Stomach (tissue), 8 donors: ENCODE measurements at regions not wholly inside any gene's neighbourhood (a gene's known extent, or its start where the extent isn't known, plus 50 kb on each side); places are given as distances from the start of the nearest gene placed in this dataset.

Source experiments
- DNase-seq, 2 donors: peaks; one replicate each; pipeline versions ENCODE4 v3.0.0 to v3.0.0-alpha.2; 2013 to 2019
- H3K27ac ChIP-seq, 5 donors: fragments of 200-600 bp in 4 of 5; sonication (generic) in 4 of 5; one replicate each; pipeline ENCODE4 v1.5.1; 2013 to 2019; ENCODE audit warnings: mild to moderate bottlenecking in 1 of 5, moderate library complexity in 1 of 5
- H3K27me3 ChIP-seq, 3 donors: fragments of 200-600 bp; sonication (generic); one replicate each; pipeline ENCODE4 v1.5.1; 2017 to 2019; ENCODE audit warnings: mixed run types in 1 of 3
- H3K36me3 ChIP-seq, 4 donors: fragments of 200-600 bp; sonication (generic); 1 replicate in 3 of 4; 2 replicates in 1 of 4; pipeline ENCODE4 v1.5.1; 2016 to 2019
- H3K4me1 ChIP-seq, 4 donors: fragments of 200-600 bp; sonication (generic); one replicate each; pipeline ENCODE4 v1.5.1; 2016 to 2019
- H3K4me3 ChIP-seq, 4 donors: fragments of 200-600 bp; sonication (generic) in 3 of 4; one replicate each; pipeline ENCODE4 v1.5.1; 2016 to 2019; ENCODE audit warnings: mild to moderate bottlenecking in 1 of 4
- H3K9me3 ChIP-seq, 4 donors: fragments of 200-600 bp; sonication (generic); one replicate each; pipeline ENCODE4 v1.5.1; 2016 to 2019
- CTCF ChIP-seq, 7 experiments: fragments of 450-650 bp in 4 of 7; fragments of 200-600 bp in 3 of 7; sonication (generic) in 3 of 7; IDR thresholded peaks; one replicate each; pipeline ENCODE4 v1.5.1; 2016 to 2019; ENCODE audit warnings: antibody characterized with exemption in 7 of 7, control low read depth in 2 of 7, mild to moderate bottlenecking in 1 of 7
- EP300 ChIP-seq: sonication (generic); formaldehyde crosslinking; IDR thresholded peaks from one replicate; pipeline ENCODE4 v1.6.1; 2017; ENCODE audit warnings: antibody characterized with exemption
- POLR2A ChIP-seq, 4 donors: fragments of 450-650 bp; IDR thresholded peaks; one replicate each; pipeline ENCODE4 v1.6.1; 2016; ENCODE audit warnings: antibody characterized with exemption in 4 of 4, control low read depth in 2 of 4, mild to moderate bottlenecking in 1 of 4, moderate library complexity in 1 of 4
- POLR2AphosphoS5 ChIP-seq, 3 donors: sonication (generic); formaldehyde crosslinking; IDR thresholded peaks; one replicate each; pipeline ENCODE4 v1.6.1; 2016; ENCODE audit warnings: antibody characterized with exemption in 3 of 3
- WGBS, 5 donors: extraction: QIAGEN DNeasy Blood & Tissue Kit in 3 of 5; methylation state at CpG; one replicate each; pipeline versions ENCODE4 v1.1.5 to v1.1.7; 2013 to 2018; 5-methylcytosine and 5-hydroxymethylcytosine counted together
- intact Hi-C: fragments of 100-400 bp; cut with DNase I; formaldehyde crosslinking; loops from one replicate; pipeline ENCODE4 v1.15.1; 2023; ENCODE audit warnings: low total_unique reads
- donor health status: healthy with polysubstance abuse.
- donor health status: Bipolar disorder and iron deficiency.
- donor health status: healthy.

GRCh38 chr3:29227307-29227706, 53.6 kb upstream of the RBMS3 start:
- intact Hi-C loops, result no loop called here
- DNase-seq, result no peak
- Histone ChIP-seq H3K27ac (no peak overlapping the region), H3K36me3 (no peaks in the 10 kb centered on the region), H3K27me3 (no peaks in the 10 kb centered on the region), H3K9me3 (no peaks in the 10 kb centered on the region), H3K4me1 (no peaks in the 10 kb centered on the region), H3K4me3 (no peak overlapping the region)
- WGBS, 5 donors, result 17 to 26% (median 20%) methylated on average over 1 of the region's 1 CpG
- TF ChIP-seq EP300 (no peak), POLR2AphosphoS5 (IDR thresholded peaks at IDR 0.05) (no peak), CTCF (IDR thresholded peaks at IDR 0.05) (no peak), POLR2A (IDR thresholded peaks at IDR 0.05) (no peak)
